ENCODE measurements at regions not wholly inside any gene's neighbourhood (a gene's known extent, or its start where the extent isn't known, plus 50 kb on each side); places are given as distances from the start of the nearest gene placed in this dataset.

GRCh38 chr17:15108992-15109391, 156.1 kb downstream of the PMP22 start:
- no peak for DNase-seq

- DNase-seq = no peak
Observed at GRCh38 chr17:15106540-15106939, 158.6 kb downstream of the PMP22 start.

- no peak for DNase-seq
Observed at GRCh38 chr17:15103785-15104184, 161.3 kb downstream of the PMP22 start.

GRCh38 chr17:15101175-15101574, 164.0 kb downstream of the PMP22 start:
- no peak for DNase-seq

GRCh38 chr17:15096511-15096910, 168.6 kb downstream of the PMP22 start:
- DNase-seq = no peak

GRCh38 chr17:15095935-15096334, 169.2 kb downstream of the PMP22 start:
- DNase-seq = no peak

GRCh38 chr17:15092762-15093161, 172.4 kb downstream of the PMP22 start:
- DNase-seq = no peak

GRCh38 chr17:15092261-15092660, 172.9 kb downstream of the PMP22 start:
- DNase-seq = no peak

GRCh38 chr17:15091825-15092224, 173.3 kb downstream of the PMP22 start:
- no peak for DNase-seq

GRCh38 chr17:15090533-15090932, 174.6 kb downstream of the PMP22 start:
- DNase-seq = no peak

GRCh38 chr17:15087946-15088345, 177.2 kb downstream of the PMP22 start:
- no peak for DNase-seq

- no peak for DNase-seq
Observed at GRCh38 chr17:15086776-15087295, 178.3 kb downstream of the PMP22 start.

GRCh38 chr17:15085890-15086677, 179.0 kb downstream of the PMP22 start:
- DNase-seq = no peak

- DNase-seq = no peak
Observed at GRCh38 chr17:15083225-15083624, 181.9 kb downstream of the PMP22 start.

GRCh38 chr17:15081008-15081407, 184.1 kb downstream of the PMP22 start:
- no peak for DNase-seq

GRCh38 chr17:15078570-15078969, 186.6 kb downstream of the PMP22 start:
- DNase-seq = no peak

GRCh38 chr17:15076991-15077663, 188.0 kb downstream of the PMP22 start:
- no peak for DNase-seq

- no peak for DNase-seq
Observed at GRCh38 chr17:15051933-15052332, 213.2 kb downstream of the PMP22 start.

GRCh38 chr17:15049795-15050160, 215.3 kb downstream of the PMP22 start:
- no peak for DNase-seq

- DNase-seq = no peak
Observed at GRCh38 chr17:15048933-15049794, 216.0 kb downstream of the PMP22 start.

GRCh38 chr17:15048381-15048780, 216.7 kb downstream of the PMP22 start:
- DNase-seq = no peak

GRCh38 chr17:15042311-15042710, 222.8 kb downstream of the PMP22 start:
- DNase-seq = no peak

- no peak for DNase-seq
Observed at GRCh38 chr17:15039366-15039765, 225.8 kb downstream of the PMP22 start.
